OCI-LY1 (cell line): ENCODE measurements at regions not wholly inside any gene's neighbourhood (a gene's known extent, or its start where the extent isn't known, plus 50 kb on each side); places are given as distances from the start of the nearest gene placed in this dataset.

Experiments
- EZH2 ChIP-seq: fragments of 200-600 bp; sonication (generic), shearing (Covaris generic); IDR thresholded peaks from 2 replicates; pipeline ENCODE4 v1.8.0; 2017; ENCODE audit warnings: borderline replicate concordance, mixed run types, mild to moderate bottlenecking, antibody characterized with exemption, low read length, moderate library complexity, mixed read lengths
- TF ChIP-seq, protein P1 (sequence below): fragments of 200-600 bp; sonication (generic), shearing (Covaris generic); IDR thresholded peaks from 2 replicates; pipeline ENCODE4 v1.5.1; 2017; ENCODE audit warnings: mild to moderate bottlenecking, antibody characterized with exemption, low read length, moderate library complexity, mixed read lengths

DNA sequence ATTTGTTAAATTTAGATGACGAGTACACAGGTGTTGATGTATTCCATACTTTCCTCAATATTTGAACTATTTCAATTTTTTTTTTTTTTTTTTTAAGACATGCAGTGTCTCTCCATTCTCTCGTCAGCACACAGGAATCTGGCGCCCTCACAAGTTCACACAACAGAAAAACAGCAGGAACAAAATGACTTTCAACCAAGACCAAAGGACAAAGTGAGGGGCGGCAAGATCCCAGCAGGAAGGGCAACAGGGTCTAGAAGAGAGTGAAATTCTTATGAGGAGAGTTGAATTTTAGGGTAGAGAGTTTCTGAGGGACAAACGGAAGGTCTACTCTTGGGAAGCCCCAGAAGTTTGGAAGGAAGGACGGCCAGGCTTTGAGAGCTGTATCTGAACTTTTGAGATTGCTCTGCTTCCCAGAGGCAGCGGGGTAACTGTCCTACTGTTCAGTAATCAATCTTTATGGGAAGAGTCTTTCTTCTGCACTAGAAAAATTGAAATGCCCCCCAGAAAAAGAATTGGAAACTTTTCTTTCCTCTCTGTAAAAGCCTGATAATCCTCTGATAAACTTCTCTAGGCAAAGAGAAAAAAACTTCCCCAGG lies 760.2 kb downstream of the RAB28 start:
- TF ChIP-seq, protein P1, sequence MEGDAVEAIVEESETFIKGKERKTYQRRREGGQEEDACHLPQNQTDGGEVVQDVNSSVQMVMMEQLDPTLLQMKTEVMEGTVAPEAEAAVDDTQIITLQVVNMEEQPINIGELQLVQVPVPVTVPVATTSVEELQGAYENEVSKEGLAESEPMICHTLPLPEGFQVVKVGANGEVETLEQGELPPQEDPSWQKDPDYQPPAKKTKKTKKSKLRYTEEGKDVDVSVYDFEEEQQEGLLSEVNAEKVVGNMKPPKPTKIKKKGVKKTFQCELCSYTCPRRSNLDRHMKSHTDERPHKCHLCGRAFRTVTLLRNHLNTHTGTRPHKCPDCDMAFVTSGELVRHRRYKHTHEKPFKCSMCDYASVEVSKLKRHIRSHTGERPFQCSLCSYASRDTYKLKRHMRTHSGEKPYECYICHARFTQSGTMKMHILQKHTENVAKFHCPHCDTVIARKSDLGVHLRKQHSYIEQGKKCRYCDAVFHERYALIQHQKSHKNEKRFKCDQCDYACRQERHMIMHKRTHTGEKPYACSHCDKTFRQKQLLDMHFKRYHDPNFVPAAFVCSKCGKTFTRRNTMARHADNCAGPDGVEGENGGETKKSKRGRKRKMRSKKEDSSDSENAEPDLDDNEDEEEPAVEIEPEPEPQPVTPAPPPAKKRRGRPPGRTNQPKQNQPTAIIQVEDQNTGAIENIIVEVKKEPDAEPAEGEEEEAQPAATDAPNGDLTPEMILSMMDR, result no peak
- no peak for TF ChIP-seq EZH2
